ENCODE measurements at regions not wholly inside any gene's neighbourhood (a gene's known extent, or its start where the extent isn't known, plus 50 kb on each side); places are given as distances from the start of the nearest gene placed in this dataset.

- H3K27ac ChIP-seq = no peak overlapping the region
- no peak for TF ChIP-seq ZFX (IDR thresholded peaks at IDR 0.05)
- no peak for TF ChIP-seq CTCF (conservative IDR thresholded peaks at IDR 0.05)
Observed at GRCh38 chr9:100667448-100667847, 89.6 kb downstream of the CAVIN4 start.

- TF ChIP-seq CTCF (conservative IDR thresholded peaks at IDR 0.05) (no peak), ZFX (IDR thresholded peaks at IDR 0.05) (no peak)
- H3K27ac ChIP-seq = no peak overlapping the region
Observed at GRCh38 chr9:100668024-100668423, 90.1 kb downstream of the CAVIN4 start.

- TF ChIP-seq CTCF (conservative IDR thresholded peaks at IDR 0.05) (no peak), ZFX (IDR thresholded peaks at IDR 0.05) (no peak)
- no peak overlapping the region for H3K27ac ChIP-seq
Observed at GRCh38 chr9:100669968-100670367, 92.1 kb downstream of the CAVIN4 start.

DNA sequence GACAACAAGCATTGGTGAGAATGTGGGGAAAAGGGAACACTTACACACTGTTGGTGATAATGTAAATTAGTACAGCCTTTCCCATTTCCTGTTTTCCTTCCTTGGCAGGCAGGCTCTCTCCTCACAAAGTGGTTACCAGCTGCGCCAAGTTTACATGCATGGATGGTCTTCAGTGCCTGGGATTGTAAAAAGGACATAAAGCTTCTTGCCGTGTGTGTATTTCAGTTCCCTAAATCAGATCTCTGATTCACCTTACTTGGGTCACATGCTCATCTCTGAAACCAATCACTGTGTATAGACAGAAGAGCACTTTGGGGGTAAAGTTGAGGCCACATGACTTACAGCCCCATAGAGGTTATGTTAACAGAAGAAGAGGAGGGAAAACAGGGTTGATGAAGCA lies 92.8 kb downstream of the CAVIN4 start:
- TF ChIP-seq ZFX (IDR thresholded peaks at IDR 0.05) = no peak
- no peak for TF ChIP-seq CTCF (conservative IDR thresholded peaks at IDR 0.05)
- no peak overlapping the region for H3K27ac ChIP-seq

DNA sequence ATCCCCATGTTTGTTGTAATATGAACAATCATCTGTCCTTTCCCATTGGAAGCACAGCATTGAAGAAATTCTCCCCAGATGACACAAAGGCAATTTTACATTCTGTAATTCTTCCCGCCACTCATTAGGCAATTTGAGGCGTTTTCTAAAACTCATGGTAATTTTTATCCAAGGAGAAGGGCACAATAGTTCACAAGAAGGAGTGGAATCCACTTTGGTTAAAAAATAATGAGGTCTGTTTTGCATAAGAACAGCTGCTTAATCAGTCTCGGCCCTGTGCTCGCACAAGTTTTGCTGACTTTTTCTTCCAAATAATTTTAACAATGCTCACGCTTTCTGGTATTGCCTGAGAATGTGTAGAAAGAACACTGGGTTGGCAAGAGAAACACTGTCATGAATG lies 94.0 kb downstream of the CAVIN4 start:
- H3K27ac ChIP-seq = no peak overlapping the region
- TF ChIP-seq ZFX (IDR thresholded peaks at IDR 0.05) (no peak), CTCF (conservative IDR thresholded peaks at IDR 0.05) (no peak)

GRCh38 chr9:100673249-100673648 lies 95.4 kb downstream of the CAVIN4 start:
- H3K27ac ChIP-seq = no peak overlapping the region
- no peak for TF ChIP-seq ZFX (IDR thresholded peaks at IDR 0.05)
- no peak for TF ChIP-seq CTCF (conservative IDR thresholded peaks at IDR 0.05)

DNA sequence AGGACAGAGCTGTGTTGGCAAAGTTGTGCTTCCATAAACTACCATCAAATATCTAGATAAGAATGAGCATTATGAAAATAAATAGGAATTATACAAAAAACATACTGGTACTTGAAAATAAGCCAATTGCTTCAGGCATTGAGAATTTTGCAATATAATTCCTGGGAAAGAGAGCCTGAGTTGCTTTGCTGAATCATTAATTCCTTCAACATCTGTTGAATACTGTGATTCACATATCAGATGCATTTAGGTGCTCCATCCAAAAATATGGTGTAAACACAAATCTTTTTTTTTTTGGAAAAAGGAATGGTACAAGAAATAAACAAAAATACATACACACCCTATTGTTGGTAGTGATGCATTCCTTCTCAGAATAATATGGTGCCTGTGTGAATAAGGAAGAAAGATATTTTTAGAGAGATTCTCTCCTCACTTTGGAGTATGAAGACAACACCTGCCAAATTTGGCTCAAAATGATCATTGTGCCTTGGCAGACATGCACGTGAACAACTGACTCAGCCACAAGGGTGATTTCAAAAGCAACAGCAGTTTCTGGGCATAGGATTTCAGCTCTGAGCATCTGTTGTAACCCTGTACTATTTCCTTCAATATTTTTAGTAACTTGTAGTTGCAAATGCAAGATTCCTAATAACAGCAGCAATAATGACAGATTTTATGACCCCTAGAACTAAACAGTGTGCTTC lies 96.7 kb downstream of the CAVIN4 start:
- H3K27ac ChIP-seq = no peak overlapping the region
- TF ChIP-seq CTCF (conservative IDR thresholded peaks at IDR 0.05) = no peak
- no peak for TF ChIP-seq ZFX (IDR thresholded peaks at IDR 0.05)

Data from C4-2B (cell line).